Testis (tissue), 2 donors: ENCODE measurements at regions not wholly inside any gene's neighbourhood (a gene's known extent, or its start where the extent isn't known, plus 50 kb on each side); places are given as distances from the start of the nearest gene placed in this dataset.

Experiments
- POLR2A ChIP-seq: fragments of 450-650 bp; IDR thresholded peaks from one replicate; pipeline ENCODE4 v1.6.1; 2017; ENCODE audit warnings: antibody characterized with exemption, mild to moderate bottlenecking, moderate library complexity
- TF ChIP-seq, protein P1 (sequence below), 3 experiments: fragments of 450-650 bp in 2 of 3; fragments of 200-600 bp in 1 of 3; sonication (generic) in 1 of 3; IDR thresholded peaks; one replicate each; pipeline ENCODE4 v1.5.1; 2016 to 2019; ENCODE audit warnings: antibody characterized with exemption in 3 of 3, mild to moderate bottlenecking in 2 of 3, moderate library complexity in 1 of 3

DNA sequence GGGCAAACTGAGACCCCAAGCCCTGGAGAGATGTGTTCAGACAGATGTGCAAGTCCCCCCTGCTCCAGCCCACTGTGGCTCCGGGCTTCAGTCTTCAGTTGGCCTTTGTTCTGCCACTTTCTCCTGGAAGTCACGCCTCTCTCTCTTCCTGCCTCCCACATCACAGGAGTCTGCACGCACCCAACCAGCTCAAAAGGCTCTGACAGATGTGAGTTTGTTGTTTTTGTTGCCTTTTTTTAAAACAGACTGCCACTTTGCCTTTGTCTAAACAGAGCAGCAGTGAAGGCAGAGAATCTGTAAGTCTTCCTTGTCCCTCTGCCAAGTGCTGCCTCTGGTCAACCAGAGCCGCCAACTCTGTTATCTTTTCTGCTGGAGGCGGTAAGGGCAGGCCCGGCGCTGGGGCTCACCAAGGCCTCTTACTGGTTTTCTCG lies 149.7 kb downstream of the TFAP2C start:
- TF ChIP-seq, protein P1, sequence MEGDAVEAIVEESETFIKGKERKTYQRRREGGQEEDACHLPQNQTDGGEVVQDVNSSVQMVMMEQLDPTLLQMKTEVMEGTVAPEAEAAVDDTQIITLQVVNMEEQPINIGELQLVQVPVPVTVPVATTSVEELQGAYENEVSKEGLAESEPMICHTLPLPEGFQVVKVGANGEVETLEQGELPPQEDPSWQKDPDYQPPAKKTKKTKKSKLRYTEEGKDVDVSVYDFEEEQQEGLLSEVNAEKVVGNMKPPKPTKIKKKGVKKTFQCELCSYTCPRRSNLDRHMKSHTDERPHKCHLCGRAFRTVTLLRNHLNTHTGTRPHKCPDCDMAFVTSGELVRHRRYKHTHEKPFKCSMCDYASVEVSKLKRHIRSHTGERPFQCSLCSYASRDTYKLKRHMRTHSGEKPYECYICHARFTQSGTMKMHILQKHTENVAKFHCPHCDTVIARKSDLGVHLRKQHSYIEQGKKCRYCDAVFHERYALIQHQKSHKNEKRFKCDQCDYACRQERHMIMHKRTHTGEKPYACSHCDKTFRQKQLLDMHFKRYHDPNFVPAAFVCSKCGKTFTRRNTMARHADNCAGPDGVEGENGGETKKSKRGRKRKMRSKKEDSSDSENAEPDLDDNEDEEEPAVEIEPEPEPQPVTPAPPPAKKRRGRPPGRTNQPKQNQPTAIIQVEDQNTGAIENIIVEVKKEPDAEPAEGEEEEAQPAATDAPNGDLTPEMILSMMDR (IDR thresholded peaks at IDR 0.05): no peak
- no peak for TF ChIP-seq POLR2A
